HG02610 (cell line): ENCODE measurements at regions not wholly inside any gene's neighbourhood (a gene's known extent, or its start where the extent isn't known, plus 50 kb on each side); places are given as distances from the start of the nearest gene placed in this dataset.
"Not testable (repeated sequence)": the region's sequence is repeated elsewhere in the genome, so short reads cannot be mapped to it uniquely, and the experiment has no call there.

Source experiments
- ATAC-seq: cut with Tn5 transposase; IDR thresholded peaks from one replicate; pipeline ENCODE4 v1.9.1; 2021; ENCODE audit warnings: mild to moderate bottlenecking, moderate library complexity; ENCODE audit not compliant: unreplicated experiment

GRCh38 chr11:45000918-45001317 is 50.2 kb upstream of the TP53I11 start:
- no peak for ATAC-seq

- ATAC-seq: no peak
Observed at GRCh38 chr11:45001466-45002165, 50.9 kb upstream of the TP53I11 start.

GRCh38 chr11:45005106-45005505 is 54.4 kb upstream of the TP53I11 start:
- no peak for ATAC-seq

GRCh38 chr11:45007011-45007410 is 56.3 kb upstream of the TP53I11 start:
- ATAC-seq: no peak

- ATAC-seq: not testable (repeated sequence)
Observed at GRCh38 chr11:45015983-45016382, 65.3 kb upstream of the TP53I11 start.

GRCh38 chr11:45016446-45016845 is 65.8 kb upstream of the TP53I11 start:
- not testable (repeated sequence) for ATAC-seq

- no peak for ATAC-seq
Observed at GRCh38 chr11:45017329-45017728, 66.6 kb upstream of the TP53I11 start.

- ATAC-seq: no peak
Observed at GRCh38 chr11:45021001-45021400, 70.3 kb upstream of the TP53I11 start.

- no peak for ATAC-seq
Observed at GRCh38 chr11:45021692-45022141, 71.0 kb upstream of the TP53I11 start.

- ATAC-seq: no peak
Observed at GRCh38 chr11:45022294-45023064, 71.8 kb upstream of the TP53I11 start.

GRCh38 chr11:45023065-45023365 is 72.3 kb upstream of the TP53I11 start:
- ATAC-seq: no peak

- no peak for ATAC-seq
Observed at GRCh38 chr11:45024316-45024715, 73.6 kb upstream of the TP53I11 start.

- ATAC-seq: no peak
Observed at GRCh38 chr11:45024846-45025588, 74.3 kb upstream of the TP53I11 start.

GRCh38 chr11:45025716-45026492 is 75.2 kb upstream of the TP53I11 start:
- peak; percentile 73 for ATAC-seq

- ATAC-seq: no peak
Observed at GRCh38 chr11:45026835-45027234, 76.2 kb upstream of the TP53I11 start.

GRCh38 chr11:45027312-45027711 is 76.6 kb upstream of the TP53I11 start:
- no peak for ATAC-seq

- no peak for ATAC-seq
Observed at GRCh38 chr11:45028911-45029682, 78.4 kb upstream of the TP53I11 start.

- ATAC-seq: no peak
Observed at GRCh38 chr11:45030778-45031177, 80.1 kb upstream of the TP53I11 start.

GRCh38 chr11:45031912-45032519 is 81.3 kb upstream of the TP53I11 start:
- peak; percentile 70 for ATAC-seq

GRCh38 chr11:45035413-45035812 is 84.7 kb upstream of the TP53I11 start:
- no peak for ATAC-seq
